IPS-NIHi11 (cell line): ENCODE measurements at regions not wholly inside any gene's neighbourhood (a gene's known extent, or its start where the extent isn't known, plus 50 kb on each side); places are given as distances from the start of the nearest gene placed in this dataset.
A peak's percentile ranks its signal among the peaks of the same experiment; 100 is the strongest.

Experiments
- DNase-seq: peaks from one replicate; pipeline ENCODE4 v3.0.0; 2012; ENCODE audit warnings: mixed read lengths, low spot score

GRCh38 chr10:57015595-57016318 lies 654.7 kb upstream of the ZWINT start:
- peak; percentile 8 for DNase-seq

- no peak for DNase-seq
Observed at GRCh38 chr10:57015187-57015586, 654.1 kb upstream of the ZWINT start.

- DNase-seq = no peak
Observed at GRCh38 chr10:57014758-57015157, 653.7 kb upstream of the ZWINT start.

GRCh38 chr10:57008189-57008588 lies 647.1 kb upstream of the ZWINT start:
- DNase-seq = no peak

GRCh38 chr10:56991591-56992069 lies 630.6 kb upstream of the ZWINT start:
- DNase-seq = no peak

GRCh38 chr10:56975513-56975912 lies 614.5 kb upstream of the ZWINT start:
- DNase-seq = no peak

- no peak for DNase-seq
Observed at GRCh38 chr10:56973766-56974165, 612.7 kb upstream of the ZWINT start.

GRCh38 chr10:56943221-56943755 lies 582.2 kb upstream of the ZWINT start:
- DNase-seq = no peak

- DNase-seq = no peak
Observed at GRCh38 chr10:56934515-56934914, 573.5 kb upstream of the ZWINT start.

GRCh38 chr10:56928714-56929113 lies 567.7 kb upstream of the ZWINT start:
- no peak for DNase-seq

- no peak for DNase-seq
Observed at GRCh38 chr10:56927701-56928100, 566.6 kb upstream of the ZWINT start.

- DNase-seq = no peak
Observed at GRCh38 chr10:56920601-56921261, 559.7 kb upstream of the ZWINT start.

GRCh38 chr10:56912043-56912442 lies 551.0 kb upstream of the ZWINT start:
- no peak for DNase-seq

GRCh38 chr10:56905051-56905450 lies 544.0 kb upstream of the ZWINT start:
- DNase-seq = no peak

GRCh38 chr10:56902554-56902953 lies 541.5 kb upstream of the ZWINT start:
- no peak for DNase-seq

- DNase-seq = no peak
Observed at GRCh38 chr10:56895306-56895705, 534.2 kb upstream of the ZWINT start.

GRCh38 chr10:56881218-56881617 lies 520.2 kb upstream of the ZWINT start:
- no peak for DNase-seq

- no peak for DNase-seq
Observed at GRCh38 chr10:56880606-56881005, 519.5 kb upstream of the ZWINT start.

GRCh38 chr10:56874950-56875349 lies 513.9 kb upstream of the ZWINT start:
- no peak for DNase-seq

- no peak for DNase-seq
Observed at GRCh38 chr10:56871160-56871668, 510.2 kb upstream of the ZWINT start.

- no peak for DNase-seq
Observed at GRCh38 chr10:56867236-56867635, 506.2 kb upstream of the ZWINT start.

GRCh38 chr10:56856569-56856968 lies 495.5 kb upstream of the ZWINT start:
- no peak for DNase-seq

GRCh38 chr10:56844978-56845529 lies 484.0 kb upstream of the ZWINT start:
- DNase-seq = no peak
